SK-N-SH (cell line): ENCODE measurements at regions not wholly inside any gene's neighbourhood (a gene's known extent, or its start where the extent isn't known, plus 50 kb on each side); places are given as distances from the start of the nearest gene placed in this dataset.

ENCODE experiments used
- CTCF ChIA-PET: fragments of 300-600, 350-600 bp; formaldehyde crosslinking; extraction: SDS; loops from one replicate; lab custom pipeline; 2021; lab: Yijun Ruan, JAX
- POLR2A ChIA-PET: fragments of 350-600 bp; sonication (Branson Sonifier 250); formaldehyde crosslinking; extraction: SDS; loops from one replicate; lab custom pipeline; 2020; ENCODE audit warnings: antibody characterized with exemption, inconsistent platforms; lab: Yijun Ruan, JAX
- DNase-seq: peaks from one replicate; pipeline ENCODE4 v3.0.0; 2012
- H2AFZ ChIP-seq: fragments of 200-600 bp; sonication (generic); 2 replicates; pipeline ENCODE4 v1.8.1; 2016; ENCODE audit warnings: antibody characterized with exemption, mild to moderate bottlenecking, low read depth
- H3F3A ChIP-seq: fragments of 200-600 bp; sonication (generic); replicated peaks from 2 replicates; pipeline ENCODE3; 2016; ENCODE audit warnings: antibody characterized with exemption, mild to moderate bottlenecking; ENCODE audit not compliant: insufficient read depth
- H3K27ac ChIP-seq, 2 experiments: fragments of 200-500 bp in 1 of 2; fragments of 200-600 bp in 1 of 2; sonication (Bioruptor generic) in 1 of 2; sonication (generic), shearing (Covaris generic) in 1 of 2; 2 replicates each; pipeline versions ENCODE4 v1.5.1 to v1.6.1; 2014 to 2016; ENCODE audit warnings: low read depth in 2 of 2, inconsistent platforms in 1 of 2, low read length in 1 of 2, mild to moderate bottlenecking in 1 of 2, mixed read lengths in 1 of 2
- H3K27me3 ChIP-seq: fragments of 200-600 bp; sonication (generic), shearing (Covaris generic); 2 replicates; pipeline ENCODE4 v1.6.1; 2016; ENCODE audit warnings: mixed run types; ENCODE audit not compliant: insufficient read depth
- H3K36me3 ChIP-seq, 2 experiments: fragments of 200-500 bp in 1 of 2; fragments of 200-600 bp in 1 of 2; sonication (Bioruptor generic) in 1 of 2; sonication (generic) in 1 of 2; replicated peaks in 1 of 2; 2 replicates each; pipeline versions ENCODE3 to v1.5.1; 2014 to 2016; ENCODE audit warnings: low read length in 1 of 2, mild to moderate bottlenecking in 1 of 2; ENCODE audit not compliant: insufficient read depth in 2 of 2, control insufficient read depth in 1 of 2
- H3K4me1 ChIP-seq, 2 experiments: fragments of 200-500 bp in 1 of 2; fragments of 200-600 bp in 1 of 2; sonication (Bioruptor generic) in 1 of 2; sonication (generic), shearing (Covaris generic) in 1 of 2; 2 replicates each; pipeline versions ENCODE4 v1.5.1 to v1.6.1; 2014 to 2016; ENCODE audit warnings: low read depth in 1 of 2, low read length in 1 of 2, mixed run types in 1 of 2; ENCODE audit not compliant: insufficient read depth in 2 of 2, control insufficient read depth in 1 of 2
- H3K4me2 ChIP-seq: fragments of 200-600 bp; sonication (generic), shearing (Covaris generic); 2 replicates; pipeline ENCODE4 v1.6.1; 2017; ENCODE audit warnings: mixed run types
- H3K4me3 ChIP-seq, 2 experiments: fragments of 200-500 bp in 1 of 2; fragments of 200-600 bp in 1 of 2; sonication (Bioruptor generic) in 1 of 2; sonication (generic), shearing (Covaris generic) in 1 of 2; 2 replicates each; pipeline versions ENCODE4 v1.5.1 to v1.8.1; 2014 to 2016; ENCODE audit warnings: low read depth in 2 of 2, inconsistent platforms in 1 of 2, low read length in 1 of 2, mild to moderate bottlenecking in 1 of 2, mixed read lengths in 1 of 2, moderate library complexity in 1 of 2
- H3K79me2 ChIP-seq: fragments of 200-600 bp; sonication (generic); 2 replicates; pipeline ENCODE4 v1.8.1; 2017; ENCODE audit warnings: mild to moderate bottlenecking; ENCODE audit not compliant: insufficient read depth
- H3K9ac ChIP-seq: fragments of 200-600 bp; sonication (generic); 2 replicates; pipeline ENCODE4 v1.6.1; 2017; ENCODE audit warnings: mixed run types
- H3K9me2 ChIP-seq: fragments of 200-600 bp; sonication (generic); 2 replicates; pipeline ENCODE4 v1.6.1; 2017; ENCODE audit warnings: mixed run types
- H3K9me3 ChIP-seq: fragments of 200-600 bp; sonication (generic); 2 replicates; pipeline ENCODE4 v1.6.1; 2017; ENCODE audit warnings: mixed run types, mild to moderate bottlenecking, moderate library complexity
- H4K20me1 ChIP-seq: fragments of 200-600 bp; sonication (generic); 2 replicates; pipeline ENCODE4 v1.6.1; 2017; ENCODE audit warnings: mild to moderate bottlenecking, mixed run types; ENCODE audit not compliant: insufficient read depth
- CTCF ChIP-seq: fragments of 200-600 bp; sonication (generic); IDR thresholded peaks from 2 replicates; pipeline ENCODE4 v1.6.1; 2017; ENCODE audit warnings: antibody characterized with exemption, mild to moderate bottlenecking, moderate library complexity
- EZH2phosphoT487 ChIP-seq: fragments of 200-600 bp; sonication (generic); IDR thresholded peaks from 2 replicates; pipeline ENCODE4 v1.6.1; 2017; ENCODE audit warnings: low read depth, mixed run types, mild to moderate bottlenecking, antibody characterized with exemption, moderate library complexity, borderline replicate concordance
- GABPA ChIP-seq: IDR thresholded peaks from 2 replicates; pipeline ENCODE4 v1.4.0; 2012; ENCODE audit warnings: low read depth, mild to moderate bottlenecking
- GATA2 ChIP-seq: sonication (generic); formaldehyde crosslinking; IDR thresholded peaks from 2 replicates; pipeline ENCODE4 v1.5.0; 2020; ENCODE audit warnings: mild to moderate bottlenecking, missing genetic modification reagents
- JUND ChIP-seq: IDR thresholded peaks from 2 replicates; pipeline ENCODE4 v1.4.0; 2012
- MXI1 ChIP-seq: IDR thresholded peaks from 2 replicates; pipeline ENCODE4 v1.6.1; 2012; ENCODE audit warnings: mild to moderate bottlenecking, low read depth, low read length, improper control_type of control experiment
- NFIC ChIP-seq: IDR thresholded peaks from 2 replicates; pipeline ENCODE4 v1.4.0; 2012; ENCODE audit warnings: borderline replicate concordance
- RAD21 ChIP-seq: IDR thresholded peaks from 2 replicates; pipeline ENCODE4 v1.6.1; 2012; ENCODE audit warnings: mild to moderate bottlenecking, low read length
- RCOR1 ChIP-seq: fragments of 150-350 bp; IDR thresholded peaks from 2 replicates; pipeline ENCODE4 v1.6.1; 2017; ENCODE audit warnings: antibody characterized with exemption, low read length
- RFX5 ChIP-seq: IDR thresholded peaks from 2 replicates; pipeline ENCODE4 v1.6.1; 2012; ENCODE audit warnings: mild to moderate bottlenecking, improper control_type of control experiment, low read length
- SIN3A ChIP-seq: IDR thresholded peaks from 2 replicates; pipeline ENCODE4 v1.6.1; 2012; ENCODE audit warnings: low read depth, mild to moderate bottlenecking, low read length, moderate library complexity, borderline replicate concordance
- TCF12 ChIP-seq: IDR thresholded peaks from 2 replicates; pipeline ENCODE4 v1.4.0; 2012
- USF1 ChIP-seq: IDR thresholded peaks from 2 replicates; pipeline ENCODE4 v1.4.0; 2012; ENCODE audit warnings: low read depth, borderline replicate concordance
- WGBS: methylation state at CpG from one replicate; pipeline ENCODE4 v1.1.6; 2017; ENCODE audit warnings: low lambda C conversion rate; 5-methylcytosine and 5-hydroxymethylcytosine counted together
- TF ChIP-seq, protein P1 (sequence below): fragments of 150-350 bp; IDR thresholded peaks from 2 replicates; pipeline ENCODE4 v1.6.1; 2017; ENCODE audit warnings: antibody characterized with exemption, low read length, low read depth, borderline replicate concordance
- TF ChIP-seq, protein P2 (sequence below): IDR thresholded peaks from 2 replicates; pipeline ENCODE4 v1.4.0; 2012; ENCODE audit warnings: low read depth, borderline replicate concordance

- no peak overlapping the region for H3K9ac ChIP-seq
- no peak overlapping the region for H3K4me2 ChIP-seq
- DNase-seq: no peak
- no peaks in the 10 kb centered on the region for H3K9me2 ChIP-seq
- H4K20me1 ChIP-seq: no peaks in the 10 kb centered on the region
- no peaks in the 10 kb centered on the region for H3K9me3 ChIP-seq
- WGBS: 68% methylated on average over 10 of the region's 15 CpGs
- no peaks in the 10 kb centered on the region for H3K79me2 ChIP-seq
- H3K27ac ChIP-seq: no peak overlapping the region
- TF ChIP-seq RAD21 (no peak), USF1 (no peak), MXI1 (no peak), CTCF (no peak), EZH2phosphoT487 (no peak), RFX5 (no peak), GATA2 (no peak), GABPA (no peak), TCF12 (no peak), RCOR1 (no peak), NFIC (no peak), JUND (no peak), SIN3A (no peak)
- TF ChIP-seq, protein P1, sequence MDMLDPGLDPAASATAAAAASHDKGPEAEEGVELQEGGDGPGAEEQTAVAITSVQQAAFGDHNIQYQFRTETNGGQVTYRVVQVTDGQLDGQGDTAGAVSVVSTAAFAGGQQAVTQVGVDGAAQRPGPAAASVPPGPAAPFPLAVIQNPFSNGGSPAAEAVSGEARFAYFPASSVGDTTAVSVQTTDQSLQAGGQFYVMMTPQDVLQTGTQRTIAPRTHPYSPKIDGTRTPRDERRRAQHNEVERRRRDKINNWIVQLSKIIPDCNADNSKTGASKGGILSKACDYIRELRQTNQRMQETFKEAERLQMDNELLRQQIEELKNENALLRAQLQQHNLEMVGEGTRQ: no peak
- TF ChIP-seq, protein P2, sequence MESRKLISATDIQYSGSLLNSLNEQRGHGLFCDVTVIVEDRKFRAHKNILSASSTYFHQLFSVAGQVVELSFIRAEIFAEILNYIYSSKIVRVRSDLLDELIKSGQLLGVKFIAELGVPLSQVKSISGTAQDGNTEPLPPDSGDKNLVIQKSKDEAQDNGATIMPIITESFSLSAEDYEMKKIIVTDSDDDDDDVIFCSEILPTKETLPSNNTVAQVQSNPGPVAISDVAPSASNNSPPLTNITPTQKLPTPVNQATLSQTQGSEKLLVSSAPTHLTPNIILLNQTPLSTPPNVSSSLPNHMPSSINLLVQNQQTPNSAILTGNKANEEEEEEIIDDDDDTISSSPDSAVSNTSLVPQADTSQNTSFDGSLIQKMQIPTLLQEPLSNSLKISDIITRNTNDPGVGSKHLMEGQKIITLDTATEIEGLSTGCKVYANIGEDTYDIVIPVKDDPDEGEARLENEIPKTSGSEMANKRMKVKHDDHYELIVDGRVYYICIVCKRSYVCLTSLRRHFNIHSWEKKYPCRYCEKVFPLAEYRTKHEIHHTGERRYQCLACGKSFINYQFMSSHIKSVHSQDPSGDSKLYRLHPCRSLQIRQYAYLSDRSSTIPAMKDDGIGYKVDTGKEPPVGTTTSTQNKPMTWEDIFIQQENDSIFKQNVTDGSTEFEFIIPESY: no peak
- CTCF ChIA-PET: no interaction called here
- H3K27me3 ChIP-seq: no peaks in the 10 kb centered on the region
- no peaks in the 10 kb centered on the region for H3K4me1 ChIP-seq
- H3K36me3 ChIP-seq: no peaks in the 10 kb centered on the region
- H2AFZ ChIP-seq: no peak overlapping the region
- no peaks in the 10 kb centered on the region for H3F3A ChIP-seq
- no peak overlapping the region for H3K4me3 ChIP-seq
- POLR2A ChIA-PET: no interaction called here
Observed at GRCh38 chr10:131536676-131537075, 225.2 kb upstream of the TCERG1L start.
